Right lobe of liver (tissue), 6 donors: ENCODE measurements at regions not wholly inside any gene's neighbourhood (a gene's known extent, or its start where the extent isn't known, plus 50 kb on each side); places are given as distances from the start of the nearest gene placed in this dataset.

ENCODE experiments used
- ATAC-seq, 4 donors: fragments of 200-7000 bp; cut with Tn5 transposase; one replicate each; pipeline ENCODE4 v1.9.1; 2020; ENCODE audit warnings: mild to moderate bottlenecking in 4 of 4, moderate library complexity in 4 of 4
- DNase-seq, 3 donors: peaks; one replicate each; pipeline ENCODE4 v3.0.0-alpha.2; 2020
- H3K27ac ChIP-seq, 3 donors: fragments of 200-600 bp; one replicate each; pipeline ENCODE4 v1.8.0; 2022
- H3K27me3 ChIP-seq, 2 donors: fragments of 200-600 bp; one replicate each; pipeline ENCODE4 v1.8.0; 2022
- H3K36me3 ChIP-seq, 4 donors: fragments of 200-600 bp; sonication (generic) in 1 of 4; one replicate each; pipeline versions ENCODE4 v1.5.1 to v1.8.0; 2017 to 2022; ENCODE audit warnings: control low read depth in 1 of 4
- H3K4me1 ChIP-seq, 4 donors: fragments of 200-600 bp; sonication (generic) in 1 of 4; one replicate each; pipeline versions ENCODE4 v1.5.1 to v1.8.0; 2017 to 2022; ENCODE audit warnings: control low read depth in 1 of 4
- H3K4me3 ChIP-seq, 3 donors: fragments of 200-600 bp; one replicate each; pipeline ENCODE4 v1.8.0; 2022
- H3K9me3 ChIP-seq, 4 donors: fragments of 200-600 bp; sonication (generic) in 1 of 4; one replicate each; pipeline versions ENCODE4 v1.5.1 to v1.8.0; 2017 to 2022; ENCODE audit warnings: control low read depth in 1 of 4
- POLR2A ChIP-seq: fragments of 450-650 bp; IDR thresholded peaks from one replicate; pipeline ENCODE4 v1.6.1; 2017; ENCODE audit warnings: antibody characterized with exemption, mild to moderate bottlenecking
- WGBS: methylation state at CpG from one replicate; pipeline ENCODE4 v1.1.6; 2018; ENCODE audit warnings: low coverage, low lambda C conversion rate; ENCODE audit not compliant: insufficient coverage; ENCODE audit errors: missing lambda C conversion rate; 5-methylcytosine and 5-hydroxymethylcytosine counted together
- intact Hi-C, 2 donors: fragments of 100-400 bp; cut with DNase I; formaldehyde crosslinking; loops; one replicate each; pipeline versions ENCODE4 v1.11.2 to v1.14.1; 2022
- TF ChIP-seq, protein P1 (sequence below), 4 donors: fragments of 200-600 bp in 3 of 4; fragments of 450-650 bp in 1 of 4; IDR thresholded peaks; one replicate each; pipeline versions ENCODE4 v1.5.1 to v1.8.0; 2016 to 2022; ENCODE audit warnings: antibody characterized with exemption in 4 of 4, mild to moderate bottlenecking in 2 of 4
- donor health status: DM: no; HTN: yes; CAD: no.
- donor health status: DM: no; HTN: no; CAD: no.
- donor health status: DM: no; HTN: no; CAD: no.
- donor health status: DM: no; HTN: yes; CAD: no.
- donor health status: DM: no; HTN: yes; CAD: no.

DNA sequence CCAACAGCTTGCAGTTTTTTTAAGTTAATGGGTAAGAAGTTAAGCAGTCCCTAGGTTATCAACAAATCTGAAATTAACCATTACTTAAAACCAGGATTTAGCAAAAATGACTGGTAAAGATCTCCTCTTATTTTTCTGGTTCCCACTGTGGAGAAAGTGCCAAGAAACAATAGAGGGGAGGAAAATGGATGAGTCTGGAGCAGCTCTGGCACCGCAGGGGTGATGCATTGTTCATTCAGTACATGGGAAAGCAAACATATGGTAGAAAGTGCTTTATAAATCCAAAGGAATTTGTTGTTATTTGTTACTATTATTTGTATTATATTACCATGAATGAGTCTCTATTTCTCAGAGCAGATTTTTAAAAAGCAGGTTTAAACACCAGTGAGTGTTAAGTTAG, 92.2 kb downstream of the DYRK2 start:
- Histone ChIP-seq H3K4me3 (no peak overlapping the region), H3K9me3 (no peaks in the 10 kb centered on the region), H3K27me3 (no peaks in the 10 kb centered on the region), H3K4me1 (no peaks in the 10 kb centered on the region), H3K36me3 (no peaks in the 10 kb centered on the region), H3K27ac (no peak overlapping the region)
- intact Hi-C loops: no loop called here
- DNase-seq (no peak), ATAC-seq (no peak)
- no peak for TF ChIP-seq POLR2A
- TF ChIP-seq, protein P1, sequence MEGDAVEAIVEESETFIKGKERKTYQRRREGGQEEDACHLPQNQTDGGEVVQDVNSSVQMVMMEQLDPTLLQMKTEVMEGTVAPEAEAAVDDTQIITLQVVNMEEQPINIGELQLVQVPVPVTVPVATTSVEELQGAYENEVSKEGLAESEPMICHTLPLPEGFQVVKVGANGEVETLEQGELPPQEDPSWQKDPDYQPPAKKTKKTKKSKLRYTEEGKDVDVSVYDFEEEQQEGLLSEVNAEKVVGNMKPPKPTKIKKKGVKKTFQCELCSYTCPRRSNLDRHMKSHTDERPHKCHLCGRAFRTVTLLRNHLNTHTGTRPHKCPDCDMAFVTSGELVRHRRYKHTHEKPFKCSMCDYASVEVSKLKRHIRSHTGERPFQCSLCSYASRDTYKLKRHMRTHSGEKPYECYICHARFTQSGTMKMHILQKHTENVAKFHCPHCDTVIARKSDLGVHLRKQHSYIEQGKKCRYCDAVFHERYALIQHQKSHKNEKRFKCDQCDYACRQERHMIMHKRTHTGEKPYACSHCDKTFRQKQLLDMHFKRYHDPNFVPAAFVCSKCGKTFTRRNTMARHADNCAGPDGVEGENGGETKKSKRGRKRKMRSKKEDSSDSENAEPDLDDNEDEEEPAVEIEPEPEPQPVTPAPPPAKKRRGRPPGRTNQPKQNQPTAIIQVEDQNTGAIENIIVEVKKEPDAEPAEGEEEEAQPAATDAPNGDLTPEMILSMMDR (IDR thresholded peaks at IDR 0.05): no peak
- 70% methylated on average over 1 of the region's 1 CpG for WGBS

DNA sequence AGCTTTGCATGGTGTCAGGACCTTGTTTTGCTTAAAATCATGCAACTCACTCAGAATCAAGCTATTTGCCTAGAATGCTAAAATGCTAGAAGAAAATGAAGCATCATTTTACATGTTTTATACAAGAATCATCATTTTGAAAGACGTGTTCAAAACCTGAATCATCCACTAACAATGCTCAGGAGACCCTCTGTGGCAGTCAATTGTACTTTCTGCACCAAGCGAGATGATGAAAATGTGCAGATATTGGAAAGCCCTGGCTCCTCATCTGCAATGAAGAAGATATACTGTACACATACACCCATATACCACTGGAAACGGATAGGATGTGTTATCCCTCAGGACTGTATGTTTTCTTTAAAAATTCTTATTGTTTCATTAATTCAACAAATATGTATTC, 92.7 kb downstream of the DYRK2 start:
- intact Hi-C loops: no loop called here

DNA sequence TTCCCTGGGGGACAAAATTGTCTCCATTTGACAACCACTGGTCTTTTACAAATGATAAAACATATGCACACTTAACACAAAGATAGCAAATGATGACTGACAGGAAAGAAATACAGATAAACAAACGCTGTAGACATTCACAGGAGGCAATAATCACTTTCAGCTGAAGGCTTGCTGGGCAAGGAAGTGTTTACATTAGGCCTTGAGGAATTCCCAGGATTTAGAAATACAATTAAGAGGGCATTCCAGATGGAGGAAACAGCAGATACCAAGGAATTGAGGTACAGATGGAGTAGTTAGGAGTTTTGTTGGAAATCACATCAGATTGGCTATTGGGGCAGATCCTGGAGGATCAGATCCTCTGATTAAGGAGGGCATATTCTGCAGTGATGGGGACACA, 93.9 kb downstream of the DYRK2 start:
- Histone ChIP-seq H3K4me3 (no peak overlapping the region), H3K36me3 (no peaks in the 10 kb centered on the region), H3K27me3 (no peaks in the 10 kb centered on the region), H3K4me1 (peaks cover 0 to 5% (median 2%) of the 10 kb centered on the region in 4 donors), H3K9me3 (no peaks in the 10 kb centered on the region), H3K27ac (no peak overlapping the region)
- DNase-seq (no peak), ATAC-seq (no peak)
- no peak for TF ChIP-seq POLR2A
- TF ChIP-seq, protein P1 (IDR thresholded peaks at IDR 0.05): no peak
- WGBS: 17% methylated on average over 1 of the region's 1 CpG
- intact Hi-C loops: no loop called here

More for the DNA sequence above, 92.7 kb downstream of the DYRK2 start:
- H3K36me3 ChIP-seq: no peaks in the 10 kb centered on the region
- no peaks in the 10 kb centered on the region for H3K4me1 ChIP-seq
- WGBS: 73% methylated on average over 3 of the region's 3 CpGs
- no peak for ATAC-seq
- no peaks in the 10 kb centered on the region for H3K9me3 ChIP-seq
- no peak for DNase-seq
- no peak overlapping the region for H3K4me3 ChIP-seq
- H3K27ac ChIP-seq: no peak overlapping the region
- H3K27me3 ChIP-seq: no peaks in the 10 kb centered on the region
- no peak for TF ChIP-seq POLR2A
- TF ChIP-seq, protein P1 (IDR thresholded peaks at IDR 0.05): no peak

DNA sequence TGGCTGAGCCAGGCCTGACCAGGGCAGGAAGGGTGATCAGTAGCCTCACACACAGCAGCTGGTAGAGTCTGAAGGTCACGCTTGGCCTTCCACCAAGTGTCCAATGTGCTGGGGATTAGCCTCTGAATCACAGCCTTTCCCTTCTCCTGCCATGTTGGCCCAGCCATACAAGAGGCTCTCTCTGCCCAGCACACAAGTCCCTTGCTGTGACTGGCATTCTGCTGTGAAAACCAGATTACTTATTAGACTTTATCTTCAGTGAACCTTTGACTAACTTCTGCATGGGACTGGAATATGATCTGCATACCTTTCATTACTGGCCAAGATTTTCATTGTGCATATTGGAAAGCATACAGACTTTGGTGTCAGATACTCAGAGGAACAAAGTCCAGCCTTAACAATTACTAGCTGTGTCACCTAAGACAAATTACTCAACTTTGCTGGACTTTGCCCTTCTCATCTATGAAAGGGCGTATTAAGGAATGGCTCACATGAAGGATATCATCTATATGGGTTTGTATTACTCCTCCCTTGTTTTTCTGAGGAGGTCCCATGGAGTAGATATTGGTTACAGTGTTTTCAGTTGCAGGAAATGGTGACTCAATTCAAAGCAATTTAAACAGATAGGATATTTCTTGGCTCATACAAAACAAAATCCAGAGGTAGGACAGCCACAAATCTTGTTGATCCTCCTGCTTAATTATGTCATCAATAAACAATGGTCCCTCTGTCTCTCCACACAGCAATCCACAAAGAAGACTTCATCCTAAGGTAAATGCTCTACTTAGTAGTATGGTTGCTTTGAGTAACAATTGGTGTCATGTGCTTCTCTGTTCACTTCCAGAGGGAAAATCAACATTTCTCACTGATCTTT, 99.6 kb downstream of the DYRK2 start:
- intact Hi-C loops: no loop called here
- Histone ChIP-seq H3K4me3 (no peak overlapping the region), H3K4me1 (peaks cover 0 to 23% (median 4%) of the 10 kb centered on the region in 4 donors), H3K27ac (peak overlapping the region in 1 of 3 donors; percentile 59), H3K9me3 (no peaks in the 10 kb centered on the region), H3K36me3 (no peaks in the 10 kb centered on the region), H3K27me3 (no peaks in the 10 kb centered on the region)
- 31% methylated on average over 2 of the region's 2 CpGs for WGBS
- TF ChIP-seq, protein P1 (IDR thresholded peaks at IDR 0.05): no peak
- no peak for TF ChIP-seq POLR2A
- ATAC-seq: peak; percentile 78 to 84 (median 83)
- peak; percentile 63 to 85 (median 68) for DNase-seq
